H1 (cell line): ENCODE measurements at regions not wholly inside any gene's neighbourhood (a gene's known extent, or its start where the extent isn't known, plus 50 kb on each side); places are given as distances from the start of the nearest gene placed in this dataset.

Source experiments
- CTCF ChIP-seq, 3 experiments: IDR thresholded peaks; 1 replicate in 2 of 3; 2 replicates in 1 of 3; pipeline versions ENCODE4 v1.5.1 to v1.6.1; 2011; ENCODE audit warnings: low read length in 3 of 3, mild to moderate bottlenecking in 3 of 3, inconsistent platforms in 2 of 3, low read depth in 1 of 3, moderate library complexity in 1 of 3; ENCODE audit not compliant: insufficient read depth in 1 of 3; ENCODE audit errors: control extremely low read depth in 1 of 3
- KDM4A ChIP-seq: IDR thresholded peaks from one replicate; pipeline ENCODE4 v1.7.1; 2012; ENCODE audit warnings: low read depth, mild to moderate bottlenecking, moderate library complexity, low read length, inconsistent platforms; ENCODE audit not compliant: severe bottlenecking
- SIN3A ChIP-seq, 2 experiments: IDR thresholded peaks in 1 of 2; conservative IDR thresholded peaks in 1 of 2; 2 replicates each; pipeline ENCODE4 v1.6.1; 2011 to 2012; ENCODE audit warnings: low read length in 2 of 2, improper control_type of control experiment in 1 of 2, low read depth in 1 of 2, mild to moderate bottlenecking in 1 of 2
- TBP ChIP-seq: IDR thresholded peaks from 2 replicates; pipeline ENCODE4 v1.6.1; 2011; ENCODE audit warnings: low read depth, low read length, improper control_type of control experiment
- YY1 ChIP-seq: IDR thresholded peaks from 2 replicates; pipeline ENCODE4 v1.6.1; 2011; ENCODE audit warnings: low read depth, mild to moderate bottlenecking, low read length
- ZNF274 ChIP-seq: IDR thresholded peaks from 2 replicates; pipeline ENCODE4 v1.7.0; 2012; ENCODE audit warnings: low read length, borderline replicate concordance; ENCODE audit errors: extremely low read depth

DNA sequence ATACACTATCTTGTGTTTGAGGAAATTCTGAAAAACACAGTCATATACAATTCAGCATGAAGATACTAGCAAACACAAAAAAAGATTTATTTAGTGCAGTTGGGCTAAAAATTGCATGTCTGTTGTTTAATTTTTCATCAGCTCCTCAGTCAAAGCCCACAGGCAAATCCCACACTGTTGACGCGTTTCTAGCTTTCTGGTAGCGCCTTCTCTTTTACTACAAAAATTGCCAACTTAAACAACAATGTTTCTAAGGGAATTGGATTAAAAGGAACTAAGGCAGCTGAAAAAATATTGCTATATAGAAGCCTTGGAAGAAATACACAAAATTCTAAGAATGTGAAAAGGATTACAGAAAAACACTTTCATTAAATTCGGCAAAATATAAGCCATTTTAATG, 196.7 kb upstream of the P2RY1 start (continued):
- TF ChIP-seq SIN3A (conservative IDR thresholded peaks at IDR 0.05 in 1 of 2, IDR thresholded peaks at IDR 0.05 in 1 of 2; ENCODE audit: low read depth in 1 of 2, low read length in 2 of 2) (no peak), YY1 (no peak), TBP (no peak), CTCF (IDR thresholded peaks at IDR 0.05; ENCODE audit: control extremely low read depth in 1 of 3, insufficient read depth in 1 of 3, low read depth in 1 of 3, low read length in 3 of 3) (no peak), ZNF274 (no peak), KDM4A (no peak)
